AG04450 (cell line): ENCODE measurements at regions not wholly inside any gene's neighbourhood (a gene's known extent, or its start where the extent isn't known, plus 50 kb on each side); places are given as distances from the start of the nearest gene placed in this dataset.

Experiments used
- CTCF ChIA-PET: fragments of 300-600, 350-600 bp; formaldehyde crosslinking; extraction: SDS; loops from one replicate; lab custom pipeline; 2022; ENCODE audit warnings: antibody characterized with exemption, inconsistent platforms; lab: Charles Lee
- POLR2A ChIA-PET: fragments of 350-600 bp; formaldehyde crosslinking; extraction: SDS; loops from one replicate; lab custom pipeline; 2021; ENCODE audit warnings: antibody characterized with exemption, inconsistent platforms; lab: Yijun Ruan, JAX
- DNase-seq: peaks from one replicate; pipeline ENCODE4 v3.0.0-alpha.2; 2011; ENCODE audit warnings: low read depth, low spot score
- H3K27ac ChIP-seq: one replicate; pipeline ENCODE4 v1.5.1; 2012; ENCODE audit warnings: low read depth, low read length, control low read depth
- H3K27me3 ChIP-seq: one replicate; pipeline ENCODE4 v1.6.0; 2012; ENCODE audit warnings: low read length; ENCODE audit not compliant: control insufficient read depth, insufficient read depth
- H3K4me3 ChIP-seq: 2 replicates; pipeline ENCODE4 v1.5.1; 2011; ENCODE audit warnings: mild to moderate bottlenecking, low read depth, low read length, control low read depth
- H3K9me3 ChIP-seq: 2 replicates; pipeline ENCODE4 v1.5.1; 2012; ENCODE audit warnings: low read length; ENCODE audit not compliant: control insufficient read depth, insufficient read depth
- TF ChIP-seq, protein P1 (sequence below): IDR thresholded peaks from 2 replicates; pipeline ENCODE4 v1.5.1; 2011; ENCODE audit warnings: low read depth, low read length, control low read depth, inconsistent platforms

DNA sequence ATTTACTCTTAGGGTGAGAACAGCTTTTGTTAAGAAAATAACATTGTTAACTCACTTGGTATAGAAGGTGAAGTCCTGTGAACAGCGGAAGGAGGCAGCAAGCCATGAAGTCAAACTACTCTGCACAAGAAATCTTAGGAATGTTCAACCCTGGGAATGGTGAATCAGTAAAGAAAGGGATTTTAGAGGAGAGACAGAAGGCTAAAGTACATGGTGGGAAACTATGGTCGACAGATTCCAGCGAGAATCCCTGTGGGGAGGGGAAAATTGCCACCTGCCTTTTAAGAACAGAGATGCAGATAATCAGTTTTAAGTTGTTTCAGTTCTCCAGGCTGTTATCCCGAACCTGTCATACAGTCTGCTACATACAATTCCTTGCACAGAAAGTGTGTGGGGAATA is 63.2 kb upstream of the PTPRR start:
- POLR2A ChIA-PET = no interaction called here
- TF ChIP-seq, protein P1, sequence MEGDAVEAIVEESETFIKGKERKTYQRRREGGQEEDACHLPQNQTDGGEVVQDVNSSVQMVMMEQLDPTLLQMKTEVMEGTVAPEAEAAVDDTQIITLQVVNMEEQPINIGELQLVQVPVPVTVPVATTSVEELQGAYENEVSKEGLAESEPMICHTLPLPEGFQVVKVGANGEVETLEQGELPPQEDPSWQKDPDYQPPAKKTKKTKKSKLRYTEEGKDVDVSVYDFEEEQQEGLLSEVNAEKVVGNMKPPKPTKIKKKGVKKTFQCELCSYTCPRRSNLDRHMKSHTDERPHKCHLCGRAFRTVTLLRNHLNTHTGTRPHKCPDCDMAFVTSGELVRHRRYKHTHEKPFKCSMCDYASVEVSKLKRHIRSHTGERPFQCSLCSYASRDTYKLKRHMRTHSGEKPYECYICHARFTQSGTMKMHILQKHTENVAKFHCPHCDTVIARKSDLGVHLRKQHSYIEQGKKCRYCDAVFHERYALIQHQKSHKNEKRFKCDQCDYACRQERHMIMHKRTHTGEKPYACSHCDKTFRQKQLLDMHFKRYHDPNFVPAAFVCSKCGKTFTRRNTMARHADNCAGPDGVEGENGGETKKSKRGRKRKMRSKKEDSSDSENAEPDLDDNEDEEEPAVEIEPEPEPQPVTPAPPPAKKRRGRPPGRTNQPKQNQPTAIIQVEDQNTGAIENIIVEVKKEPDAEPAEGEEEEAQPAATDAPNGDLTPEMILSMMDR = no peak
- DNase-seq = no peak

DNA sequence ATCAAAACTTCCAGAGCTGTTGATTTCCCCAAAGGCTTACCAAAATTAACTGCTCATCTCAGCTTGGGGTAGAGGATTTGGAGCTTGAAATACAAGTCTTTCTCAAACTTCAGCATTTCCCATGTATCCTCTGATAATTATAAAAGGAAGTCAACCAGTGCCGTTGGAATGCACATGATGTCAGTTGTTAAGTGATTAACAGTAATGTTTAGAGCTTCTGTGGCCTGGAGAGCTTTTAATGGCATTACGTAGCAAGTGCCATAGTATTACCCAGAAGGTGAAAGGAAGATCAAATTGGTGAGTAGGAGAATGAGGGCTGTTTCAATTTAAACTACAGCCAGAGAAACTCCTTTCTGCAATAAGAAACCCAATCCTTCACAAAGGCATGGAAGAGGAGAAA is 62.5 kb upstream of the PTPRR start:
- Histone ChIP-seq H3K4me3 (no peak overlapping the region), H3K27ac (no peak overlapping the region), H3K27me3 (no peaks in the 10 kb centered on the region), H3K9me3 (no peaks in the 10 kb centered on the region)
- DNase-seq = no peak
- POLR2A ChIA-PET = no interaction called here
- TF ChIP-seq, protein P1 = no peak
- CTCF ChIA-PET = no interaction called here

More for the DNA sequence above, 63.2 kb upstream of the PTPRR start:
- H3K4me3 ChIP-seq = no peak overlapping the region
- H3K27ac ChIP-seq = no peak overlapping the region
- CTCF ChIA-PET = no interaction called here
- no peaks in the 10 kb centered on the region for H3K27me3 ChIP-seq
- H3K9me3 ChIP-seq = no peaks in the 10 kb centered on the region

DNA sequence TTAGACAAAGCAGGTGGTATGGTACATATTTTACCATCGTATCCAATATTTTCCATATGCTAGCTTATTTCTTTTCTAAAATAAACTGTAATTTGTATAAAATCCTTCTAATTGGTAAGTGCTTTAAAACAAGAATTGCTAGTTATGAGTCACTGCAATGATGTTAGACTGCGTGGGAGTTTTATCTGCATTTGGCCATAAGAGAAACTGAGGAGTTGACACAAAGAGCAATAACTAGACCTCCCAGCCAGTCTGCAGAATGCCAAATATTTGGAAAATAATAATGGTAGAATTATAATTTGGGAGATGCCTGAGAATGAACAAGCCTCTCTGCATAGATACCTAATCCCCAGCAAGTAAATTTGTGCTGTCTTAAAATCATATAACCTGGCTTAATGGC is 61.7 kb upstream of the PTPRR start:
- H3K27me3 ChIP-seq = no peaks in the 10 kb centered on the region
- H3K27ac ChIP-seq = no peak overlapping the region
- DNase-seq = no peak
- TF ChIP-seq, protein P1 = no peak
- CTCF ChIA-PET = no interaction called here
- H3K9me3 ChIP-seq = no peaks in the 10 kb centered on the region
- POLR2A ChIA-PET = no interaction called here
- no peak overlapping the region for H3K4me3 ChIP-seq

DNA sequence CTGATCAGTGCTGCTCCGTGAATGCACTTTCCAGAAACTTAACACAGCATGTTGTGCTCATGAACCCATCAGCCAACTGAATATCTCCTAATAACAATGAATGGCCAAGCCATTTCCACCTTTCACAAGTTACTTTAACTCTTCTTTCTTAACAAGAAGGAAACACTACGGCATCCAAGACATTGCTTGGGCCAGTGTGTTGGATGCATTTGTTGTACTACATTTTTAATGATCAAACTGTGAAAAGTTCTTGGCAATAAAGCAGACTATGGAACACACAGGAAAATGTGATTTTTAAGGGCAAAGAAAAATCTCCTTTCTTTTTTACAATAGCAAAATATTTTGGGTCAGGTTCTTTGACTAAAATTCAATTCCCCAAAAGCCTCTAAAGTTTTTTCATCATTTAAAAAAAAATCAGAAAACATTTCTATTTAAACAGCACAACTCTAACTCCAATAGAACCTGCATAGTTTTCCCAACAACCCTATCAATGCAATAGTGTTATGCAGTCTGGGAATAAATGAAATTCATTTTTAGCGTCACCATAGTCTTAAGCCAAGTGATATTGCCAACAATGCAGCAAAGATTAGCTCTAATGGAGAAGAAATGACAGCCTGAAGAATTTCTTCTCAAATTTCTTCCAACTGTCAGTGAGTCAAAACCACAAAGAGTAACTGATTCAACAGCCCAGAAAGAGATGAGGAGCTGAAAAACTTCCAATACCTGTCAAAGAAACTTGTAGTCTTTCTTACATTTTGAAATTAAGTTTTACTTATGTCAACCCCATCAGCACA is 50.7 kb upstream of the PTPRR start:
- TF ChIP-seq, protein P1 = no peak
- H3K27me3 ChIP-seq = no peaks in the 10 kb centered on the region
- H3K27ac ChIP-seq = no peak overlapping the region
- H3K9me3 ChIP-seq = no peaks in the 10 kb centered on the region
- DNase-seq = no peak
- ChIA-PET POLR2A (no interaction called here), CTCF (no interaction called here)
- H3K4me3 ChIP-seq = no peak overlapping the region
